ENCODE measurements at regions not wholly inside any gene's neighbourhood (a gene's known extent, or its start where the extent isn't known, plus 50 kb on each side); places are given as distances from the start of the nearest gene placed in this dataset.

DNA sequence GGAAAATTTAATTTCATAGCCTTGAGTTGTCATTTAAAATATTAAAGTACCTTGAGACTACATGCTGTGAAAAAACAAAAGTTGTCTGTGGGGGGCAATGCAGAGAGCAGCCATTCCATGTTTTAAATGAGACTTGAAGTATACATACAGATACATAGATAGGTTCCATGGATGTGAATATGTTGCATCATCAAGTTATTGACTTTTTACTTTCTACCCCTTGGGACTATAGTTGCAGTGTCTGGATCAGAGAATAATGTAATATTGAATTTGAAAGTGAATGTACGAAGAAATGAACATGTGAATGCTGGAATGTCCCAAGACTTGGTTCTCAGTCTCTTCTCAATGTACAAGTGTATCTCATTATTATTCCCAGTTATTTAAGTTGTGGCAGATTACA, 751.0 kb downstream of the MRPL39 start:
- no peak for DNase-seq

DNA sequence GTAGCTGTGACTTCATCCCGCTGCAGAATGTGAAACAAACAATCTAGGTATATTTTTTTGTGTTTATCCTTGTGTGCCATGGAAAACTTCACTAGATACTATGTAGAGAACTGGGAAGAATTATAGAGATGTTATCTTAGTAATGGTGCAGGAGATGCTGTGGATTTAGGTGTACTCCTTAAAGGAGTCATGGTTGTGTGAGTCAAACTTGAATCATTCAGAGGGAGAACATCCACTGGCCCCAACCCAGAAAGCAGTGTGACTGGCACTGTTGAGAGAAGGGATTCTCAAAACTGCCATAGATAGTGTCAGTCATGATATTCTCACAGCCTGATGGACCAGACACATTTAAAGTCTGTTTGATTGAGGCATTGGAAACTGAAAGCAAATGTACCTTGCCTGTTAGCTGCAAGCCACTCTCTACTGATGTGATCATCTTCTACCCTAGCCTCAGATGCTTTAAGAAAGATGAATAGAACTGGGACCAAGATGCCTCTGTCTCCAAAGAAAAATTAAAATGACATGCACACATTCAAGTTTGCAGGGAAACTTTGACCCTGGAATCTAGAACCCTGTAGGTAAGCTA, 754.6 kb downstream of the MRPL39 start:
- DNase-seq = no peak

- DNase-seq = no peak
Observed at GRCh38 chr21:24850121-24850520, 757.2 kb downstream of the MRPL39 start.

GRCh38 chr21:24844671-24845070, 762.6 kb downstream of the MRPL39 start:
- no peak for DNase-seq

DNA sequence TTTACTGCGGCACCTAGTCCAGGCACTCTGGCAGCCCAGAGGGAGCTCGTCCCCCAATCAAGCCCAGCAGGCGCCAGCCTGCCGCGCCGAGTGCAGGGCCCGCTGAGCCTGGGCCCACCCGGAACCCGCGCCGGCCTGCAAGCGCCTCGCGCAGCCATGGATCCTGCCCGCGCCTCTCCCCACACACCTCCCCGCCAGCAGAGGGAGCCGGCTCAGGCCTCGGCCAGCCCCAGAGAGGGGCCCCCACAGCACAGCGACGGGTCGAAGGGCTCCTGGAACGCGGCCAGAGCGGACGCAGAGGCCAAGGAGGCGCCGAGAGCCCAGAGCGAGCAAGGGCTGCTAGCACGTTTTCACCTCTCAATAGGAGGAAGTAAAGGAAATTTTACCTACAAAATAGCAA, 767.0 kb downstream of the MRPL39 start:
- DNase-seq = no peak

DNA sequence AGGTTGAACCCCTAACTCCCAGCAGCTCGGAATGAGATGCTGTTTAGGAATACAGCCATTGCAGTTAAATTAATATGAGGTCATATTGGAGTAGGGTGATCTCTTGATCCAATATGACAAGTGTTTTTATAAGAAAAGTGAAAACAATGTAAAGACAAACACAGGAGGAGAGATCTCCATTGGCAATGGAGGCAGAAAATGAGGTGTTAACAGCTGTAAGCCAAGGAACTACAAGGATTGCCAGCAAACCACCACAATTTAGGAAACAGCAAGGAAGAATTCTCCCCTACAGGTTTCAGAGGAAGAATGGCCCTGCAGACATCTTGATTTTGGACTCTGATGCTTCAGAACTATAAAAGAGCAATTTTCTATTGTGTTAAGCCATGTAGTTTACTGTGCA, 774.3 kb downstream of the MRPL39 start:
- peak; percentile 62 for DNase-seq

- no peak for DNase-seq
Observed at GRCh38 chr21:24829397-24829796, 777.9 kb downstream of the MRPL39 start.

DNA sequence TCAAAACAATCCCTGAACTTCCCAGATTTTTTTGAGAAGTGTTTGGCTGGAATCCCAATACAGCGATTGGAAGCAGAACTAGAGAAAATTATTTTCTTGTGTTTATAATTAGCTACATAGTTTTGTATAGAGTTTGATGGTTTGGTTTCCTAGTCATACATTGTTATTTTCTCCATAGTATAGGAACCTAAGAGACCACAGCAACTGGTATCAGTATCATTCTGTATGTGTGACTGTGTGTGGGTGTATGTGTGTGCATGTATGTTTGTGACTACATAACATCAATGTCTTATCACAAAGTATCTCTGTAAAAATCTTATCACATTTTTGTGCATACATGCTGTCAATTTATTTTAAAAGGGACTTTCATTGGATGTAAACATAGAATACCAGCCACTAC, 780.5 kb downstream of the MRPL39 start:
- no peak for DNase-seq

DNA sequence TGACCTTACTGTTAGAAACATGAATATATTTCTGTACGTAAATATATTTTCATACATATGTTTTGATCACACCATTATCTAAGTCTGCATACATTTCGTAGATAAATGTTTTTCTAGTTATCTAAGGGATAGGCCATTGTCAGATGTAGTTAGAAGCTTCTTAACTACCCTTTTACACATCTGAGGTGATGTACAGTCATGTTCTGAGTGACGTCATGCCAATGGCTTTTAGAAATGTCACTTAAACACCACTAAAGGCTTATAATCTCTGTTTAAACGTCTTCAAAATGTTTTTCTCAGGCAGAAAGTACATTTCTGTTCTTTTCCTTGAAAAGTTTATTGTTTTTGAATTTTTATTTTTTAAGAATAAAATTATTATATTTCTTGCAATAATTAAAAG, 781.9 kb downstream of the MRPL39 start:
- DNase-seq = no peak

DNA sequence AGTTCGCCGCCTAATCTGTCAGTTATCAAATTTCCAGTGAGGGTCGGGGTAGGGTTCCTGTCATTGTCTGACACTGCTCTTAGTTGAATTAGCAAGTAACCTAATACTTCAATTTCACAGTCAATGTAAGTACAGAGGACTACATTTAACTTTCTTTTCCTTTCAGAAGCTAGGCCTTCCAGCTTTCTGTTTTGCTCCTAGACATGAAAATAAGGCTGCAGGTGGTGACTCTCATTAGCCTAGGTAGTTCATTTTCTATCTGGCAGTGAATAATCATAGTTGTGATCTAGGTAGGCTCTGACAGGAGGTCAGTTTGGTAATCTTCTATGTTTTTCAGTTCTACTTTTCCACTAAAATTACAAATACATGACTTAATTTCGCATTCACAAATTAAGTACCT, 783.1 kb downstream of the MRPL39 start:
- no peak for DNase-seq

DNA sequence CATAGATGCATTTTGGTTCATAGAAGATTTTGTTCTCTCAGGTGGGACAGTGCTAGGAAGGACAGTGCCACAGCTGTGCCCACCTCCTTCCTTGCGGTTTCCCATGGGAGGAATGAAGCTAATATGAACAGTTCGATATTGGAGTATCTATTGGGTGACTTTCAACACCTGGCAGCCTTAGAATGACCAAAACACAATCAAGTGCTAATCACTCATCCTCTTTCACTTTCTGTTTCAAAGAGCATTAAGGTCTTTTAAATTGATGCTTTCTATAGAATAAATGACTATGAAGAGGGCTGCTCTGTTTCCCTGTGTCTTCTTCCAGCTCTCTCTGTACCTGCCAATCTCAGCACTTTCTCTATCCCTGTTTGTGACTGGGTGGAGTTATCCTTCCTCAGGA, 784.0 kb downstream of the MRPL39 start:
- DNase-seq = no peak

DNA sequence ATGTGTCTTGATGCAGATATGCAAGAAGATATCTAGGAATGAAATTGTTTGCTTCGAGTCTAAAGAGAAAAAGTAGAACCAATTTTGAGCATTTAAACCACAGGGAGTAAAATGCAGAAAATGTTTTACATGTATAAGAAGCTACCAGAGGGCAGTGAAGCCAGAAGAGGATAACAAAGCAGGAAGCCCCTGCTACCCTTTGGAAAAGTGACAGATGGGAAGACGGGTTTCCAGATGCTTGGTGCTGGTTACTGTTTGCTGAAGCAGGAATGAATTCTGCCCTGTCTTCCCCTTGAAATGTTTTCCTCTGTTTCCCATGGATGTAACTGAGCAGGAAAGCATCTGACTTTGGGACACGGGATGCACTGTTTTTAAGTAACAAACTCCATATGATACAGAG, 822.2 kb downstream of the MRPL39 start:
- no peak for DNase-seq

DNA sequence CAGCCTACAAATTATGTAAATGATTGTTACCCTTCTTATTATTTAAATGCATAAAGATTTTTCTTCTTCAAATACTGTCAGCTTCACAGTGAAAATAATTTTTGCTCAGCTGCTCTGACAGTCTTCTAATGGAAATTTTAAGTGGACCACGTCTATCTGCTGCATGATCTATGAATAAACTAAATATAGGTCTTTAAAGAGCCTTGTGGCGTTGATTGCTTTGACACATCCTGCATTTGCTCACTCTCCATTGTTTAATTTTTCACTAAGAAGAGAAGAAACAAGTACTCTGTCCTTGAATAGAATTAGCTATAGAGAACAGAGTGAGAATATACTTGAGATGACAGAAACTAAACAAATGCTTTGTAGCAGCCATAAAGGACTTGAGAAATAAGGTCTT, 826.1 kb downstream of the MRPL39 start:
- no peak for DNase-seq

DNA sequence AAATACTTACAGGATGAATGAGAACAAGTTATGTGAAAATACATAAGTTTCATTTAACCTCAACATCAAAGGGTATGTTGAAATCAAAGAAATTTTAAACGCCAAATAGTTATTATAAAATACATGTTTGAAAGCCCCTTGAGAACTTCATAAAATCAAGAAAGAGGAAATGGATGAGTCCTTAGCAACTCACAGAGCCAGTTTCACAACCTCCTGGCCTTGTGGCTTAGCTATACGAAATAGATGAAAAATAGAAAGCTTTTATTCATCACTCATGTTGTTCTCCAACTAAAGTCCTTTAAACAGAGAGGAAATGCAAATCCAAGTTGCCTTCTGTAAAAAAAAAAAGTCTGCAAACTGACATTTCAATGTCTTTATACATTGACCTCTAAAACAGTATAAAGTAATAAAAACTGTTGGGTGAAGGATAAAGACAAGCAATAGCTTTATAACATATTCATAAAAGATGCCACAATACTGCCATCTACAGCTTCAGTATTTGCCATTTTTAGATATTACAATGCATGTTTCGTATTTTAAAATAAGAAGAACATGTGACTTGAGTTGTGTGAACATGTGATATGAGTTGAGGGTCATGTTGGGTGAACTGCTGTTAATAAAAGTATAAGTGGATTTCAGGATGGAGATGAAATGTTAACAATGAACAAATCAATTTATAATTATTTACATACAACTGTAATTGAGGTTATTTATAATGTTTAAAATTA, 847.8 kb downstream of the MRPL39 start:
- DNase-seq = no peak

- no peak for DNase-seq
Observed at GRCh38 chr21:24738063-24738462, 869.2 kb downstream of the MRPL39 start.

GRCh38 chr21:24737296-24737850, 869.9 kb downstream of the MRPL39 start:
- no peak for DNase-seq

DNA sequence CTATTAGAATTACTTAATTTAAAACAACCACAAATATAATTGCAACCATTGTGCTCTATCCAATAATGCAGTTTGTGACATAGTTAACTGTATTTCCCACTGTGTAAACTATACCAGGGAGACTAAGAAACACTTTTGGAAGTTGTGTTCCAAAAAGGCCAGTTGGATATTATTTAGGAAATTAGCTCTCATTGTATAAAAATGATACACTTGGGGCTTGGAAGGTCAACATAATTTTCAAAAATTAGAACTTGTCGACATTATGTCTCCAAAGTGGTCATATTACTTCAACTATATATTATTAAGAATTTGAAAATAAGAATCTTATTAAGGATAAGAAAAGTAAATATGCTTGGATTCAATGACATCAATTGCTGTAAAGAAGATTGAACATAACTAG, 876.6 kb downstream of the MRPL39 start:
- DNase-seq = no peak

- DNase-seq = no peak
Observed at GRCh38 chr21:24729568-24729967, 877.7 kb downstream of the MRPL39 start.

DNA sequence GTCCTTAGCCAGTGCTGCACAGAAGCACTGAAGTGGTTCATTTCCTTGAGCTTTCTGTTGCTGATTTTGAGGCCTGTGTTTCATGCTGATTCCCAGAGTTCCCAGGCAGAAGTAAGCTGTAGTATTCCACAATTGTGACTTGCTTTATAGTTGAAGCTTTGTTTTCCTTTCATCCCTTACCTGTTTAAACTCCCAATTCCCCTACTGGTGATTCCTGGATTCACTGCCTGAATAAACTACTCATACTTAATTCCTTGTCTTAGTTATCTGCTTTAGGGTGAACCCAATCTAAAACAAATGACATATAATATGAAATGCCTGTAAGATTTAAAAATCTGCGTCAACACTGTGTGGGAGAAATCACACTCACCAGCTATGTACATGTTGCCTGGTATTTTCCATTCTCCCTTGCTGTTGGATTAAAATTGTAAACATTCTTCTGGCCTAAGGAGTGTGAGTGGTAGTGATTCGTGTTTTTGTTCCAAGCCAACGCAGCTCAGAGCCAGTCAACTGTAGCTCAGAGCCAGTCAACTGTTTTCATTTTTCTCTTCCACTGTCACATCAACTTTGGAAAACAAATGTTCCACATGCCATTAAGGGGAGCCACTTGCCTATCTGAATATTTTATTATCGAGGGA, 879.4 kb downstream of the MRPL39 start:
- no peak for DNase-seq

- peak; percentile 50 for DNase-seq
Observed at GRCh38 chr21:24716281-24716918, 890.9 kb downstream of the MRPL39 start.

DNA sequence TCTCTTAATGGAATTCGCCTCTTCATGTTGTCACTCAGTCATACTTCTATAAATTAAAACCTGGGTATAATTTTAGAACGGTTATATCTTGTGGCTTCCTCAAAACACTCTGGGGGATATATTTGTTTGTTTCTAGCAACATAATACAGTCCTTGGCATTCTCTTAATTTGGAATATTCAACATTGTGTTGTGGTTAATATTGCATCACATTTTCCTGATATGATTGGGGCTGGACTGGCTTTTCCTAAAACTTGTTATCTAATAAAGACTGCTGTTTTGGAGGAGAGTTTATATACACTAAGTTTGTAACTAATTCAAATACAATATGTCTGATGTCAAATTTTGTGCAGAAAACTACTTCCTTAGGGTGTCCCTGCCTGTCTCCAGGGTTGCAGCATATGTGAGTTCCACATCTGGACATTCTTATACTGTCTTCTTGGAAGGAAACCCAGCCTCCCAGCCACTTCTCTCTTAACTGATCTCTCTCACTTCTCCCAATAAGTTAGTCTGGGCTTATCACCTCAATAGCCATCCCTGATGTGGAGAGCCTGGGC, 892.6 kb downstream of the MRPL39 start:
- DNase-seq = no peak

DNA sequence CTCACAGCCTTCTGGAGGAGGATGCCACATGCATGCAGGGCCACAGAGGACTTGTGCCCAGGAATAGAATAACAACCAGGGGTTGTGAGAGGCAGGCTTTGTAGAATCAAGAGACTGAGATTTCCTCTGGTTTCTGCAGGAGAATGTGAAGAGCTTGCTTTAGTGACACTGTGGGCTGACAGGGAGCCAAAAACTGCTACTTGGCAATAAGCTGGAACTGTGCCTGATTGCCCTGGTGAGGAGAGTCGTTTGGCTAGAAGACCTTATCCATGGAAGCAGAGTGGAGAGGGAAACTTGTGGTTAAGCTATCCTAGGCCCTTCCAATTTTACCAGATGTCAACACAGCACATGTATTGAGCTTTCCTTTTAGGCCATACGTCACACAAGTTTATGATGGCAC, 902.1 kb downstream of the MRPL39 start:
- DNase-seq = no peak

DNA sequence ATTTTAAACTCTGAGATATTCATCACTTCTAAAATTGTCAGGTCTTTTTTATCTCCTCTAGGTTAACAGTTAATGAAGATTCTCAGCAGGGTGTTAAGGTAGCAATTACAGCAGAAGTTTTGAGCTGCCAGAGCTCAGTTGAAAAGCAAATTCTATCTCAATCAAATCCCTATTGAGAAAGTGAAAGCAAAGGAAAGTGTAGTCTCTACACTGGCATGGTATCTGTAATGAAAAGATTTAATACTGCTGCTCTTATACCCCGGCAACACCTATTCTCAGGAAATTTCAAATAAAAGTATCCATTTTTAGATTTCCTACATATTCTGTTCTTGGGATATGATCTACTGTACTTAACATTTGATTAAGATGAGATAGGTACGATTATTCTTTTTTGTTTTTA, 913.5 kb downstream of the MRPL39 start:
- no peak for DNase-seq

Measured in right hindlimb (tissue), 1 donor.